CD8-positive, alpha-beta memory T cell (primary cell): ENCODE measurements at regions not wholly inside any gene's neighbourhood (a gene's known extent, or its start where the extent isn't known, plus 50 kb on each side); places are given as distances from the start of the nearest gene placed in this dataset.

ENCODE experiments used
- CTCF ChIA-PET: fragments of 350-600 bp; sonication (Branson Sonifier 250); formaldehyde crosslinking; loops from one replicate; lab custom pipeline; 2021; ENCODE audit warnings: antibody characterized with exemption; lab: Charles Lee
- POLR2A ChIA-PET: fragments of 350-600 bp; sonication (Branson Sonifier 250); formaldehyde crosslinking; loops from one replicate; lab custom pipeline; 2021; ENCODE audit warnings: antibody characterized with exemption; lab: Charles Lee
- DNase-seq, 5 donors: peaks; one replicate each; pipeline versions ENCODE4 v3.0.0 to v3.0.0-alpha.2; 2020 to 2022; ENCODE audit warnings: mixed read lengths in 1 of 5
- H3K27ac ChIP-seq: one replicate; pipeline ENCODE4 v1.7.0; 2013; ENCODE audit warnings: low read depth, mild to moderate bottlenecking, low read length, moderate library complexity
- H3K27me3 ChIP-seq: 2 replicates; pipeline ENCODE4 v1.7.0; 2013; ENCODE audit warnings: low read length, mild to moderate bottlenecking; ENCODE audit not compliant: insufficient read depth, poor library complexity, severe bottlenecking
- H3K36me3 ChIP-seq: 2 replicates; pipeline ENCODE4 v1.7.0; 2013; ENCODE audit warnings: mild to moderate bottlenecking, low read length, moderate library complexity; ENCODE audit not compliant: insufficient read depth
- H3K4me1 ChIP-seq: 2 replicates; pipeline ENCODE4 v1.7.0; 2013; ENCODE audit warnings: mild to moderate bottlenecking, low read length, moderate library complexity; ENCODE audit not compliant: insufficient read depth
- H3K4me3 ChIP-seq: 2 replicates; pipeline ENCODE4 v1.7.0; 2013; ENCODE audit warnings: mild to moderate bottlenecking, low read length
- H3K9me3 ChIP-seq: 2 replicates; pipeline ENCODE4 v1.7.0; 2013; ENCODE audit warnings: mild to moderate bottlenecking, low read length
- H3K27ac Mint-ChIP-seq, 8 donors: one replicate each; pipeline ENCODE4 v1.8.0; 2020 to 2021; ENCODE audit warnings: mixed read lengths in 8 of 8, mild to moderate bottlenecking in 6 of 8, inconsistent platforms in 3 of 8, moderate library complexity in 3 of 8
- H3K27me3 Mint-ChIP-seq, 2 donors: one replicate each; pipeline ENCODE4 v1.8.0; 2020 to 2021; ENCODE audit warnings: mixed read lengths in 2 of 2, mild to moderate bottlenecking in 1 of 2, moderate library complexity in 1 of 2
- H3K36me3 Mint-ChIP-seq, 3 donors: one replicate each; pipeline ENCODE4 v1.8.0; 2020 to 2021; ENCODE audit warnings: mixed read lengths in 3 of 3, inconsistent platforms in 1 of 3, mild to moderate bottlenecking in 1 of 3
- H3K4me1 Mint-ChIP-seq, 3 donors: one replicate each; pipeline ENCODE4 v1.8.0; 2020 to 2021; ENCODE audit warnings: mixed read lengths in 3 of 3, inconsistent platforms in 1 of 3, mild to moderate bottlenecking in 1 of 3
- H3K4me3 Mint-ChIP-seq, 7 donors: one replicate each; pipeline ENCODE4 v1.8.0; 2020 to 2021; ENCODE audit warnings: mixed read lengths in 7 of 7, mild to moderate bottlenecking in 6 of 7, moderate library complexity in 4 of 7, inconsistent platforms in 2 of 7
- H3K9me3 Mint-ChIP-seq, 5 donors: one replicate each; pipeline ENCODE4 v1.8.0; 2020 to 2022; ENCODE audit warnings: mixed read lengths in 5 of 5, mild to moderate bottlenecking in 3 of 5, moderate library complexity in 2 of 5, inconsistent platforms in 1 of 5

- no peak overlapping the region for H3K27ac ChIP-seq
Measured at GRCh38 chr17:74082886-74083285, 120.6 kb upstream of the RPL38 start.

GRCh38 chr17:74083321-74083720, 120.2 kb upstream of the RPL38 start:
- H3K4me3 Mint-ChIP-seq = no peak overlapping the region
- peaks cover 0 to 5% (median 0%) of the 10 kb centered on the region in 3 donors for H3K36me3 Mint-ChIP-seq
- H3K36me3 ChIP-seq = no peaks in the 10 kb centered on the region
- no peak overlapping the region for H3K27ac Mint-ChIP-seq
- H3K9me3 ChIP-seq = no peaks in the 10 kb centered on the region
- H3K4me1 ChIP-seq = no peaks in the 10 kb centered on the region
- peaks cover 11 to 45% of the 10 kb centered on the region in 2 donors for H3K27me3 Mint-ChIP-seq
- H3K9me3 Mint-ChIP-seq = peaks cover 7 to 17% (median 11%) of the 10 kb centered on the region in 5 donors
- H3K27ac ChIP-seq = no peak overlapping the region
- CTCF ChIA-PET = no interaction called here
- H3K4me1 Mint-ChIP-seq = no peaks in the 10 kb centered on the region
- H3K4me3 ChIP-seq = no peak overlapping the region
- H3K27me3 ChIP-seq = no peaks in the 10 kb centered on the region
- POLR2A ChIA-PET = no interaction called here
- DNase-seq = no peak

More at GRCh38 chr17:74082886-74083285, 120.6 kb upstream of the RPL38 start:
- peaks cover 0 to 5% (median 0%) of the 10 kb centered on the region in 3 donors for H3K36me3 Mint-ChIP-seq
- H3K9me3 Mint-ChIP-seq = peaks cover 7 to 17% (median 11%) of the 10 kb centered on the region in 5 donors
- Histone ChIP-seq H3K4me1 (no peaks in the 10 kb centered on the region), H3K9me3 (no peaks in the 10 kb centered on the region), H3K4me3 (no peak overlapping the region), H3K27me3 (no peaks in the 10 kb centered on the region), H3K36me3 (no peaks in the 10 kb centered on the region)
- ChIA-PET CTCF (no interaction called here), POLR2A (no interaction called here)
- no peak for DNase-seq
- H3K27me3 Mint-ChIP-seq = peaks cover 6 to 41% of the 10 kb centered on the region in 2 donors
- no peaks in the 10 kb centered on the region for H3K4me1 Mint-ChIP-seq
- H3K4me3 Mint-ChIP-seq = no peak overlapping the region
- H3K27ac Mint-ChIP-seq = no peak overlapping the region

GRCh38 chr17:74085434-74085833, 118.0 kb upstream of the RPL38 start:
- Mint-ChIP-seq H3K4me3 (no peak overlapping the region), H3K9me3 (peaks cover 7 to 17% (median 12%) of the 10 kb centered on the region in 5 donors), H3K4me1 (no peaks in the 10 kb centered on the region), H3K36me3 (peaks cover 0 to 5% (median 0%) of the 10 kb centered on the region in 3 donors), H3K27me3 (peaks cover 17 to 53% of the 10 kb centered on the region in 2 donors), H3K27ac (no peak overlapping the region)
- POLR2A ChIA-PET = no interaction called here
- CTCF ChIA-PET = no interaction called here
- H3K4me3 ChIP-seq = no peak overlapping the region
- no peaks in the 10 kb centered on the region for H3K9me3 ChIP-seq
- H3K27me3 ChIP-seq = no peaks in the 10 kb centered on the region
- no peak for DNase-seq
- no peaks in the 10 kb centered on the region for H3K4me1 ChIP-seq
- H3K36me3 ChIP-seq = no peaks in the 10 kb centered on the region
- H3K27ac ChIP-seq = no peak overlapping the region

- Mint-ChIP-seq H3K36me3 (peaks cover 0 to 5% (median 0%) of the 10 kb centered on the region in 3 donors), H3K9me3 (peaks cover 11 to 26% (median 15%) of the 10 kb centered on the region in 5 donors), H3K4me1 (no peaks in the 10 kb centered on the region), H3K27me3 (peaks cover 17 to 43% of the 10 kb centered on the region in 2 donors), H3K4me3 (no peak overlapping the region), H3K27ac (no peak overlapping the region)
- H3K27ac ChIP-seq = no peak overlapping the region
- POLR2A ChIA-PET = no interaction called here
- DNase-seq = no peak
- CTCF ChIA-PET = interaction anchor here (0.9 kb wide), 1 partner anchor 13 kb away, joined by 3 read pairs; no protein-coding TSS in a partner anchor
- no peak overlapping the region for H3K4me3 ChIP-seq
- H3K9me3 ChIP-seq = no peaks in the 10 kb centered on the region
- no peaks in the 10 kb centered on the region for H3K36me3 ChIP-seq
- H3K27me3 ChIP-seq = no peaks in the 10 kb centered on the region
- no peaks in the 10 kb centered on the region for H3K4me1 ChIP-seq
Measured at GRCh38 chr17:74087002-74087585, 116.4 kb upstream of the RPL38 start.

- Histone ChIP-seq H3K9me3 (no peaks in the 10 kb centered on the region), H3K27ac (no peak overlapping the region), H3K36me3 (no peaks in the 10 kb centered on the region), H3K4me1 (no peaks in the 10 kb centered on the region), H3K27me3 (no peaks in the 10 kb centered on the region), H3K4me3 (no peak overlapping the region)
- Mint-ChIP-seq H3K27me3 (peaks cover 20 to 30% of the 10 kb centered on the region in 2 donors), H3K27ac (no peak overlapping the region), H3K4me1 (no peaks in the 10 kb centered on the region), H3K9me3 (peaks cover 11 to 25% (median 15%) of the 10 kb centered on the region in 5 donors), H3K4me3 (no peak overlapping the region), H3K36me3 (peaks cover 0 to 5% (median 0%) of the 10 kb centered on the region in 3 donors)
- no peak for DNase-seq
- ChIA-PET CTCF (no interaction called here), POLR2A (no interaction called here)
Measured at GRCh38 chr17:74088285-74088933, 115.1 kb upstream of the RPL38 start.

GRCh38 chr17:74088934-74089329, 114.5 kb upstream of the RPL38 start:
- no peaks in the 10 kb centered on the region for H3K4me1 ChIP-seq
- ChIA-PET CTCF (no interaction called here), POLR2A (no interaction called here)
- no peak overlapping the region for H3K4me3 ChIP-seq
- Mint-ChIP-seq H3K27me3 (peaks cover 20 to 30% of the 10 kb centered on the region in 2 donors), H3K27ac (no peak overlapping the region), H3K4me1 (no peaks in the 10 kb centered on the region), H3K36me3 (peaks cover 0 to 5% (median 0%) of the 10 kb centered on the region in 3 donors), H3K4me3 (no peak overlapping the region), H3K9me3 (peaks cover 11 to 25% (median 15%) of the 10 kb centered on the region in 5 donors)
- H3K9me3 ChIP-seq = no peaks in the 10 kb centered on the region
- no peaks in the 10 kb centered on the region for H3K27me3 ChIP-seq
- no peaks in the 10 kb centered on the region for H3K36me3 ChIP-seq
- no peak for DNase-seq
- H3K27ac ChIP-seq = no peak overlapping the region

- Histone ChIP-seq H3K36me3 (no peaks in the 10 kb centered on the region), H3K9me3 (no peaks in the 10 kb centered on the region), H3K27ac (no peak overlapping the region), H3K4me3 (no peak overlapping the region), H3K4me1 (no peaks in the 10 kb centered on the region), H3K27me3 (no peaks in the 10 kb centered on the region)
- no peak overlapping the region for H3K27ac Mint-ChIP-seq
- H3K4me1 Mint-ChIP-seq = no peaks in the 10 kb centered on the region
- peaks cover 0 to 5% (median 0%) of the 10 kb centered on the region in 3 donors for H3K36me3 Mint-ChIP-seq
- no peak for DNase-seq
- H3K9me3 Mint-ChIP-seq = peaks cover 11 to 24% (median 15%) of the 10 kb centered on the region in 5 donors
- H3K4me3 Mint-ChIP-seq = no peak overlapping the region
- CTCF ChIA-PET = no interaction called here
- POLR2A ChIA-PET = no interaction called here
- peaks cover 20 to 32% of the 10 kb centered on the region in 2 donors for H3K27me3 Mint-ChIP-seq
Measured at GRCh38 chr17:74089380-74089779, 114.1 kb upstream of the RPL38 start.

GRCh38 chr17:74089869-74090464, 113.5 kb upstream of the RPL38 start:
- H3K36me3 ChIP-seq = no peaks in the 10 kb centered on the region
- H3K4me3 Mint-ChIP-seq = no peak overlapping the region
- H3K9me3 Mint-ChIP-seq = peaks cover 5 to 20% (median 10%) of the 10 kb centered on the region in 5 donors
- no peaks in the 10 kb centered on the region for H3K4me1 Mint-ChIP-seq
- no peak overlapping the region for H3K4me3 ChIP-seq
- H3K27me3 Mint-ChIP-seq = peaks cover 20 to 34% of the 10 kb centered on the region in 2 donors
- H3K27ac Mint-ChIP-seq = no peak overlapping the region
- CTCF ChIA-PET = no interaction called here
- POLR2A ChIA-PET = no interaction called here
- H3K4me1 ChIP-seq = no peaks in the 10 kb centered on the region
- peaks cover 0 to 2% (median 0%) of the 10 kb centered on the region in 3 donors for H3K36me3 Mint-ChIP-seq
- H3K9me3 ChIP-seq = no peaks in the 10 kb centered on the region
- no peaks in the 10 kb centered on the region for H3K27me3 ChIP-seq
- H3K27ac ChIP-seq = no peak overlapping the region
- peak in 1 of 5 donors; percentile 7 for DNase-seq
